Liver (tissue), 3 donors: ENCODE measurements at regions not wholly inside any gene's neighbourhood (a gene's known extent, or its start where the extent isn't known, plus 50 kb on each side); places are given as distances from the start of the nearest gene placed in this dataset.

Experiments
- EGR1 ChIP-seq, 2 donors: IDR thresholded peaks; 2 replicates each; pipeline ENCODE4 v1.6.1; 2016 to 2018; ENCODE audit warnings: antibody characterized with exemption in 2 of 2, low read depth in 2 of 2
- FOXA1 ChIP-seq: IDR thresholded peaks from 2 replicates; pipeline ENCODE4 v1.6.1; 2016; ENCODE audit warnings: antibody characterized with exemption
- JUND ChIP-seq, 2 donors: IDR thresholded peaks; 2 replicates each; pipeline ENCODE4 v1.6.1; 2016; ENCODE audit warnings: antibody characterized with exemption in 2 of 2
- NR2F2 ChIP-seq: IDR thresholded peaks from 2 replicates; pipeline ENCODE4 v1.6.1; 2016; ENCODE audit warnings: antibody characterized with exemption
- RAD21 ChIP-seq, 2 donors: IDR thresholded peaks; 2 replicates each; pipeline ENCODE4 v1.6.1; 2016; ENCODE audit warnings: antibody characterized with exemption in 2 of 2, mild to moderate bottlenecking in 2 of 2
- TAF1 ChIP-seq: conservative IDR thresholded peaks from 2 replicates; pipeline ENCODE4 v1.6.1; 2016; ENCODE audit warnings: antibody characterized with exemption, mild to moderate bottlenecking
- TF ChIP-seq, protein P1 (sequence below): fragments of 150-350 bp; IDR thresholded peaks from 2 replicates; pipeline ENCODE4 v1.5.1; 2017; ENCODE audit warnings: improper control_type of control experiment, low read depth, low read length; ENCODE audit not compliant: missing input control
- TF ChIP-seq, protein P2 (sequence below): IDR thresholded peaks from 2 replicates; pipeline ENCODE4 v1.6.1; 2016; ENCODE audit warnings: antibody characterized with exemption
- TF ChIP-seq, protein P3 (sequence below): IDR thresholded peaks from 2 replicates; pipeline ENCODE4 v1.6.1; 2016; ENCODE audit warnings: antibody characterized with exemption, mild to moderate bottlenecking
- TF ChIP-seq, protein P4 (sequence below): IDR thresholded peaks from 2 replicates; pipeline ENCODE4 v1.6.1; 2016; ENCODE audit warnings: antibody characterized with exemption
- donor health status: healthy.
- donor health status: healthy.

DNA sequence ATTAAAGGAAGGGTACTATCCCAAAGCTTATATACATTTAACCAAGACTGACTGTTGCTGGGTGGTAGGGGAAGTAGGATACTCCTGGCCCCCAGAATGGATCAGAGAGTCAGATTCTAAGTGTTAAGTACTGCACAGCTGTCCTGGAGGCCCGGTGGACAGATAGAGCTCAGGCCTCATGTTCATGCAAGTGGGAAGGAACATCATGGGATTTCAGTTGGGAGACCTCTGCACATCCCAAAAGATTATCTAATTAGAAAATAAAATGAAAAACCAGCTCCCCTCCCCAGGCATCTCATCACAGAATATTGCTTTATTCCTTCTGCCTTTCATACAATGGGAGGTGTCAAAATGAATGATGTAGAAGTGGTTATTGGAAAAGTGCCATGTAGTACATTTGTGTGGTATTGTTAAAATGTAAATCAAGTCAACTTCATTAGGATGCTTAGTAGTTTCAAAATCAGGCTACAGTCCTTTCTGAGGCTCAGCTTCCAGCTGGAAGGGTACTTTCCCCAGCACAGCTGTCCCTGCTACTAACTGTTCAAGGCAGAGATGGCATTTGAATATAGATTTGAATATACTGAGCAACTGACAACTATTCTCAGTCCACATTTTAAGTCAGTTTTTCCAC, 82.9 kb downstream of the SLC35B3 start:
- TF ChIP-seq NR2F2 (no peak), JUND (IDR thresholded peaks at IDR 0.05) (no peak), RAD21 (IDR thresholded peaks at IDR 0.05) (no peak), TAF1 (no peak), FOXA1 (no peak), EGR1 (IDR thresholded peaks at IDR 0.05; ENCODE audit: low read depth in 2 of 2) (no peak)
- TF ChIP-seq, protein P1, sequence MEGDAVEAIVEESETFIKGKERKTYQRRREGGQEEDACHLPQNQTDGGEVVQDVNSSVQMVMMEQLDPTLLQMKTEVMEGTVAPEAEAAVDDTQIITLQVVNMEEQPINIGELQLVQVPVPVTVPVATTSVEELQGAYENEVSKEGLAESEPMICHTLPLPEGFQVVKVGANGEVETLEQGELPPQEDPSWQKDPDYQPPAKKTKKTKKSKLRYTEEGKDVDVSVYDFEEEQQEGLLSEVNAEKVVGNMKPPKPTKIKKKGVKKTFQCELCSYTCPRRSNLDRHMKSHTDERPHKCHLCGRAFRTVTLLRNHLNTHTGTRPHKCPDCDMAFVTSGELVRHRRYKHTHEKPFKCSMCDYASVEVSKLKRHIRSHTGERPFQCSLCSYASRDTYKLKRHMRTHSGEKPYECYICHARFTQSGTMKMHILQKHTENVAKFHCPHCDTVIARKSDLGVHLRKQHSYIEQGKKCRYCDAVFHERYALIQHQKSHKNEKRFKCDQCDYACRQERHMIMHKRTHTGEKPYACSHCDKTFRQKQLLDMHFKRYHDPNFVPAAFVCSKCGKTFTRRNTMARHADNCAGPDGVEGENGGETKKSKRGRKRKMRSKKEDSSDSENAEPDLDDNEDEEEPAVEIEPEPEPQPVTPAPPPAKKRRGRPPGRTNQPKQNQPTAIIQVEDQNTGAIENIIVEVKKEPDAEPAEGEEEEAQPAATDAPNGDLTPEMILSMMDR = no peak
- TF ChIP-seq, protein P2, sequence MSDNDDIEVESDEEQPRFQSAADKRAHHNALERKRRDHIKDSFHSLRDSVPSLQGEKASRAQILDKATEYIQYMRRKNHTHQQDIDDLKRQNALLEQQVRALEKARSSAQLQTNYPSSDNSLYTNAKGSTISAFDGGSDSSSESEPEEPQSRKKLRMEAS = no peak
- TF ChIP-seq, protein P3, sequence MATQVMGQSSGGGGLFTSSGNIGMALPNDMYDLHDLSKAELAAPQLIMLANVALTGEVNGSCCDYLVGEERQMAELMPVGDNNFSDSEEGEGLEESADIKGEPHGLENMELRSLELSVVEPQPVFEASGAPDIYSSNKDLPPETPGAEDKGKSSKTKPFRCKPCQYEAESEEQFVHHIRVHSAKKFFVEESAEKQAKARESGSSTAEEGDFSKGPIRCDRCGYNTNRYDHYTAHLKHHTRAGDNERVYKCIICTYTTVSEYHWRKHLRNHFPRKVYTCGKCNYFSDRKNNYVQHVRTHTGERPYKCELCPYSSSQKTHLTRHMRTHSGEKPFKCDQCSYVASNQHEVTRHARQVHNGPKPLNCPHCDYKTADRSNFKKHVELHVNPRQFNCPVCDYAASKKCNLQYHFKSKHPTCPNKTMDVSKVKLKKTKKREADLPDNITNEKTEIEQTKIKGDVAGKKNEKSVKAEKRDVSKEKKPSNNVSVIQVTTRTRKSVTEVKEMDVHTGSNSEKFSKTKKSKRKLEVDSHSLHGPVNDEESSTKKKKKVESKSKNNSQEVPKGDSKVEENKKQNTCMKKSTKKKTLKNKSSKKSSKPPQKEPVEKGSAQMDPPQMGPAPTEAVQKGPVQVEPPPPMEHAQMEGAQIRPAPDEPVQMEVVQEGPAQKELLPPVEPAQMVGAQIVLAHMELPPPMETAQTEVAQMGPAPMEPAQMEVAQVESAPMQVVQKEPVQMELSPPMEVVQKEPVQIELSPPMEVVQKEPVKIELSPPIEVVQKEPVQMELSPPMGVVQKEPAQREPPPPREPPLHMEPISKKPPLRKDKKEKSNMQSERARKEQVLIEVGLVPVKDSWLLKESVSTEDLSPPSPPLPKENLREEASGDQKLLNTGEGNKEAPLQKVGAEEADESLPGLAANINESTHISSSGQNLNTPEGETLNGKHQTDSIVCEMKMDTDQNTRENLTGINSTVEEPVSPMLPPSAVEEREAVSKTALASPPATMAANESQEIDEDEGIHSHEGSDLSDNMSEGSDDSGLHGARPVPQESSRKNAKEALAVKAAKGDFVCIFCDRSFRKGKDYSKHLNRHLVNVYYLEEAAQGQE = no peak
- TF ChIP-seq, protein P4, sequence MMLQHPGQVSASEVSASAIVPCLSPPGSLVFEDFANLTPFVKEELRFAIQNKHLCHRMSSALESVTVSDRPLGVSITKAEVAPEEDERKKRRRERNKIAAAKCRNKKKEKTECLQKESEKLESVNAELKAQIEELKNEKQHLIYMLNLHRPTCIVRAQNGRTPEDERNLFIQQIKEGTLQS = no peak
